A673 (cell line): ENCODE measurements at regions not wholly inside any gene's neighbourhood (a gene's known extent, or its start where the extent isn't known, plus 50 kb on each side); places are given as distances from the start of the nearest gene placed in this dataset.

Experiments used
- BruUV-seq: library from RNA; stranded (reverse); fragments of 400-500 nt; replicated peaks from 2 replicates; lab custom pipeline; 2021; lab: Mats Ljungman, UMichigan
- CTCF ChIA-PET: fragments of 300-600 bp; sonication (Branson Sonifier 250); formaldehyde crosslinking; loops from one replicate; lab custom pipeline; 2022; ENCODE audit warnings: antibody characterized with exemption; lab: Charles Lee
- POLR2A ChIA-PET: fragments of 300-600 bp; sonication (Branson Sonifier 250); formaldehyde crosslinking; loops from one replicate; lab custom pipeline; 2022; ENCODE audit warnings: antibody characterized with exemption; ENCODE audit not compliant: low non-redundant PET; lab: Charles Lee
- DNase-seq: peaks from one replicate; pipeline ENCODE4 v3.0.0-alpha.2; 2015; ENCODE audit warnings: low spot score
- H3K27ac ChIP-seq: fragments of 200-600 bp; sonication (generic); 2 replicates; pipeline ENCODE4 v1.5.1; 2016; ENCODE audit warnings: mixed run types, low read depth, mild to moderate bottlenecking, mixed read lengths, antibody characterized with exemption, low read length; ENCODE audit not compliant: poor library complexity, severe bottlenecking
- H3K27me3 ChIP-seq: fragments of 200-600 bp; sonication (generic); replicated peaks from 2 replicates; pipeline ENCODE4 v1.6.1; 2017; ENCODE audit warnings: mixed run types, low read depth, mild to moderate bottlenecking, mixed read lengths, antibody characterized with exemption, low read length; ENCODE audit not compliant: insufficient read depth, poor library complexity
- H3K36me3 ChIP-seq: fragments of 200-600 bp; sonication (generic); 2 replicates; pipeline ENCODE4 v1.6.1; 2016; ENCODE audit warnings: mixed run types, mild to moderate bottlenecking, mixed read lengths, antibody characterized with exemption, low read length; ENCODE audit not compliant: insufficient read depth, poor library complexity, severe bottlenecking
- H3K4me1 ChIP-seq: fragments of 200-600 bp; sonication (generic); 2 replicates; pipeline ENCODE4 v1.6.1; 2017; ENCODE audit warnings: mixed run types, mild to moderate bottlenecking, mixed read lengths, antibody characterized with exemption, low read length; ENCODE audit not compliant: insufficient read depth, poor library complexity, severe bottlenecking
- H3K4me3 ChIP-seq: fragments of 200-600 bp; sonication (generic); 2 replicates; pipeline ENCODE4 v1.5.1; 2016; ENCODE audit warnings: low read depth, mixed run types, mild to moderate bottlenecking, mixed read lengths, low read length; ENCODE audit not compliant: poor library complexity, severe bottlenecking
- H3K9me3 ChIP-seq: fragments of 200-600 bp; sonication (generic); 2 replicates; pipeline ENCODE4 v1.6.1; 2016; ENCODE audit warnings: mixed run types, low read depth, mild to moderate bottlenecking, mixed read lengths, antibody characterized with exemption, low read length; ENCODE audit not compliant: poor library complexity, severe bottlenecking
- CTCF ChIP-seq: fragments of 300-800, 200-600 bp; sonication (generic); conservative IDR thresholded peaks from 2 replicates; pipeline ENCODE4 v1.5.1; 2017; ENCODE audit warnings: low read depth, mild to moderate bottlenecking, antibody characterized with exemption, low read length, moderate library complexity, mixed read lengths
- EZH2 ChIP-seq: fragments of 200-600 bp; sonication (generic); IDR thresholded peaks from 2 replicates; pipeline ENCODE4 v1.6.1; 2017; ENCODE audit warnings: borderline replicate concordance, low read depth, mild to moderate bottlenecking, mixed read lengths, antibody characterized with exemption, low read length; ENCODE audit not compliant: poor library complexity, severe bottlenecking
- intact Hi-C: fragments of 100-400 bp; cut with micrococcal nuclease; formaldehyde crosslinking; loops from one replicate; pipeline ENCODE4 v1.10.0; 2022; ENCODE audit not compliant: unreplicated experiment

GRCh38 chr10:128978211-128978610, 488.8 kb upstream of the MGMT start:
- no peak overlapping the region for H3K4me3 ChIP-seq
- CTCF ChIA-PET = no interaction called here
- H3K36me3 ChIP-seq = no peaks in the 10 kb centered on the region
- no peaks in the 10 kb centered on the region for H3K9me3 ChIP-seq
- BruUV-seq = no TSS peak
- no peaks in the 10 kb centered on the region for H3K4me1 ChIP-seq
- intact Hi-C loops = no loop called here
- POLR2A ChIA-PET = no interaction called here
- no peak for DNase-seq
- no peak for TF ChIP-seq CTCF
- TF ChIP-seq EZH2 = no peak
- no peak overlapping the region for H3K27ac ChIP-seq
- no peaks in the 10 kb centered on the region for H3K27me3 ChIP-seq

GRCh38 chr10:128979405-128979804, 487.6 kb upstream of the MGMT start:
- H3K9me3 ChIP-seq = no peaks in the 10 kb centered on the region
- intact Hi-C loops = no loop called here
- ChIA-PET POLR2A (no interaction called here), CTCF (no interaction called here)
- H3K4me1 ChIP-seq = no peaks in the 10 kb centered on the region
- no peak overlapping the region for H3K27ac ChIP-seq
- BruUV-seq = no TSS peak
- no peak for DNase-seq
- TF ChIP-seq EZH2 (no peak), CTCF (no peak)
- no peak overlapping the region for H3K4me3 ChIP-seq
- no peaks in the 10 kb centered on the region for H3K36me3 ChIP-seq
- no peaks in the 10 kb centered on the region for H3K27me3 ChIP-seq

- H3K4me1 ChIP-seq = no peaks in the 10 kb centered on the region
- H3K4me3 ChIP-seq = no peak overlapping the region
- no peaks in the 10 kb centered on the region for H3K9me3 ChIP-seq
- intact Hi-C loops = no loop called here
- no peak overlapping the region for H3K27ac ChIP-seq
- TF ChIP-seq EZH2 (no peak), CTCF (no peak)
- no peaks in the 10 kb centered on the region for H3K36me3 ChIP-seq
- no TSS peak for BruUV-seq
- no peak for DNase-seq
- CTCF ChIA-PET = no interaction called here
- POLR2A ChIA-PET = no interaction called here
- no peaks in the 10 kb centered on the region for H3K27me3 ChIP-seq
Observed at GRCh38 chr10:128981251-128981650, 485.8 kb upstream of the MGMT start.
